Heart left ventricle (tissue), 13 donors: ENCODE measurements at regions not wholly inside any gene's neighbourhood (a gene's known extent, or its start where the extent isn't known, plus 50 kb on each side); places are given as distances from the start of the nearest gene placed in this dataset.

Source experiments
- CTCF ChIP-seq, 12 donors: fragments of 200-600 bp; sonication (generic) in 4 of 12; IDR thresholded peaks; one replicate each; pipeline versions ENCODE4 v1.5.0 to v1.8.0; 2018 to 2022; ENCODE audit warnings: antibody characterized with exemption in 12 of 12, mild to moderate bottlenecking in 5 of 12
- POLR2A ChIP-seq, 2 donors: fragments of 450-650 bp; IDR thresholded peaks; one replicate each; pipeline ENCODE4 v1.6.1; 2017; ENCODE audit warnings: antibody characterized with exemption in 2 of 2, mild to moderate bottlenecking in 2 of 2, moderate library complexity in 2 of 2
- donor health status: ischemic (EF 13 %, LVEDD 7.1; RV severe dilation, severe dysfunction).
- donor health status: DM: no; HTN: yes; CAD: no.
- donor health status: DM: no; HTN: no; CAD: no.
- donor health status: ischemic (EF 25% LVEDD 6.9; RV normal size, moderate dysfunction).
- donor health status: ischemic (EF 25% LVEDD 5.7; RV mildly dilated, moderate dysfunction).
- donor health status: ischemic (EF 35%, LVEDD 5.7; RV mildly dilated, moderate dysfunction).
- donor health status: nonischemic (EF 11% LVEDD 7.7; RV severe dilation, severe dysfunction).
- donor health status: DM: yes; HTN: yes; CAD: no.
- donor health status: PGD.
- donor health status: ischemic (EF 29% LVEDD 5.4; RV normal size, mild dysfunction).
- donor health status: nonischemic (EF 23%, LVEDD 6.1; RV moderate dilation, normal function).

GRCh38 chr4:62434921-62435320 lies 1234.8 kb downstream of the ADGRL3 start:
- TF ChIP-seq CTCF (IDR thresholded peaks at IDR 0.05) (no peak), POLR2A (IDR thresholded peaks at IDR 0.05) (no peak)
